NCI-H748 (cell line): ENCODE measurements at regions not wholly inside any gene's neighbourhood (a gene's known extent, or its start where the extent isn't known, plus 50 kb on each side); places are given as distances from the start of the nearest gene placed in this dataset.

Source experiments
- DNase-seq: peaks from one replicate; lab custom pipeline; 2025; ENCODE audit not compliant: unreplicated experiment; lab: John Stamatoyannopoulos, UW

DNA sequence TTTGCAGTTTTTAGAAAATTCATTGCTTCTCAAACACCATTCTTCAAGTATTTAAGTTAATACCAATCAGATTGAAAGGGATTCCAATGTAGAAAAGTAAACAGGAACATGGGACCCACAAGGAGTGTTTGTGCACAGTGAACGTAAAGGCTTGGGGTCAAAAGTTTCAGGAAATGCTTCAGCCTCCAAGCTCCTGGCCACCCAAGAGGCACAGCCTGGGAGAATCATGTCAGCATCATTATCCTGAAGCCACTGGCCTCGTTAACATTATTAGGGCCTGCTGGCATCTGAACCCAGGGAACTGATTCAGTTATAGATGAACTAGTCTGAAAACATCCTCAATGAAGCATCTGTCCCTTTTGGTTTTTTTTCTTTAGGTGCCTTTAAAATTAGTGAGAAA lies 122.9 kb downstream of the NXNL2 start:
- no peak for DNase-seq

DNA sequence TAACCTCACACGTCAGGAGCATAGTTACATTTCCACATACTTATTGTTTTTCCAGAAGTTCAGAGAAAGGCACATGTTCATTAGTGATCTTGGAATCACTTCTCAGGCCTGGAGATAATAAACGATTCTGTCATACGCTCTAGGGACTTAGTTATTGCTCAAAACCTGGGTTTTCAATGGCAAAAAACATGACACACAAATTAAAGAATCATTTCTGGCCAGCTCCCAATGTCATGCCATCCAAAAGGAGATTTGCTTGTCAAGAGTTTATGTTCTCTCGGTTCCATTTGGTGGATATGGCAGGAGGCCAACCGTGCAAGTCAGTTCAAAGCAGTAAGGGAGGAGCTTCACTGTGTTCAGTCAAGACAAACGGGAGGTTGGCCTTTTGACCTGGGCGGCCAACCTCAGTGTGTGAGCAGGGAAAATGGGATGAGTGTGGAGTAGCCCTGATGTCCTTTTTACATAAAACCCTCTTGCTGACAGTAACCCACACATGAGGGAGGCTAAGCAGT lies 123.4 kb downstream of the NXNL2 start:
- no peak for DNase-seq

GRCh38 chr9:88659126-88659525 lies 124.1 kb downstream of the NXNL2 start:
- no peak for DNase-seq

- DNase-seq: peak; percentile 51
Observed at GRCh38 chr9:88660611-88661010, 125.6 kb downstream of the NXNL2 start.

DNA sequence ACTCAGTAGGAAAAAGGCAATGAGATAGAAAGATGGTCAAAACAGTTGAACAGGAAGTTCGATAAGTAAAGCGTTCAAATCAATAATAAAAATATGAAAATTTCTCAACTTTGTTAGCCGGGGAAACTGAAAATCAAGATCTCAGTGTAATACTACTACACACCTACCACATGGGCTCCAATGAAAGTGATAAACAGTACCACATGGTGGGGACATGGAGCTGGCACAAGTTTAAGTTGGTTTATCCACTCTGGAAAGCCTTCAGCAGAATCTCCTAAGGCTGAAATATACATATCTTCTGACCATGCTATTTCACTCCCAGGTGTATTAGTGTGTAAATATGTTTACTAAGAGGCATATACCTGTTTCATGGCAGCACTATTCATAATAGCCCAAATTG lies 126.8 kb downstream of the NXNL2 start:
- no peak for DNase-seq

GRCh38 chr9:88663771-88664419 lies 128.9 kb downstream of the NXNL2 start:
- no peak for DNase-seq

- no peak for DNase-seq
Observed at GRCh38 chr9:88664773-88665172, 129.8 kb downstream of the NXNL2 start.

GRCh38 chr9:88672874-88673689 lies 138.1 kb downstream of the NXNL2 start:
- peak; percentile 9 for DNase-seq

DNA sequence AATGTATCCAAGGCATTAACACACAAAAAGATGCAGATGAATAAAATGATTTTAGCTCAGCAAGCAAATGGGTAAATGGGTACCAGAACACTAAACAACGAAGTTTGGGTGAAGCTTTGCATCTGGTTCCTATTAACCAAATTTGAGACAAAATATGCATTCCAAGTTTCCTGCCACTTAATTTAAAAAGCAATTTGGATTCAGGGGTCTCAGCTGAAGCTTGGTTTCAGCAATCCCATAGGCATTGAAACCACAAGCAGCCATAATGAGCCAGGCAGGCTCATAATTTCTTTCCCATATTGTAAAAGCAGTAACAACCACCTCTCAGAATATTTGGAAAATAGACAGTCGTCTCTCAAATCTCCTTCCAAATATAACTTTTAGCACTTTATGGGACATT lies 138.9 kb downstream of the NXNL2 start:
- DNase-seq: no peak

DNA sequence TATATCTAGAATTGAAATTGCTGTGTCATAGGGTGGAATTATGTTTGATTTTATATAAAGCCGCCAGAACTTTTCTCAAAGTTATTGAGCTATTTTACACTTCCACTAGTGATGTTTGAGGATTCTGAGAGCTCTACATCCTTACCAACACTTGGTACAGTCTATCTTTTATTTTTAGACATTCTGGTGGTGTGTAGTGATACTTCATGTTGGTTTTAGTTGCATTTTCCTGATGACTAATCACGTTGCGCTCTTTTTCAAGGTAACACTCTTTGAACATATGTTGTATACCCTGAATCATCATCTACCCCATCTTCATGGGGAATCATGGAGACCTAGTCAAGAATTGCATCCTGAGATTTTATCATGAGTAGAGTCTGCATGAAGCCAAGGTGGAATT lies 141.7 kb downstream of the NXNL2 start:
- DNase-seq: no peak

DNA sequence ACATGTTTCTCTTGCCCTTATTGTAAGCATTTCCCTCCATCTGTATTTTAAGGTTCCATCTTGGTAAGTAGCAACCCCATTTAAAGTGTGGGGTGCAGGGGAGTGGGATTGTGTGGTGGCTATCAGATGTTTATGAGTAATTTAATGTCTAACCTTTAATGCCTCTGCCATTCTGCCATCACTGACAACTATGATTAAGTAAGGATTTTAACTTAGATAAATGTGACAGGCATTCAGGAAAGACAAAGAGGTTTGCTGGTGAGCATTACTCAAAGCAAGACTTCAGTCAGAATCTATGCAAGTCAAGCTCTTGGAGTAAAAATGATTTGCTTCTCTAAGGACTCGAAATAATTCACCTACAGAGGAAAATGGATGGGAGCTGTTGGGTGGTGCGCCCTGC lies 143.0 kb downstream of the NXNL2 start:
- DNase-seq: no peak

- DNase-seq: no peak
Observed at GRCh38 chr9:88678431-88678830, 143.5 kb downstream of the NXNL2 start.

- DNase-seq: no peak
Observed at GRCh38 chr9:88680041-88680440, 145.1 kb downstream of the NXNL2 start.

GRCh38 chr9:88680505-88681160 lies 145.7 kb downstream of the NXNL2 start:
- DNase-seq: no peak

- no peak for DNase-seq
Observed at GRCh38 chr9:88681434-88681833, 146.5 kb downstream of the NXNL2 start.

- no peak for DNase-seq
Observed at GRCh38 chr9:88682431-88682831, 147.5 kb downstream of the NXNL2 start.

GRCh38 chr9:88684046-88684445 lies 149.1 kb downstream of the NXNL2 start:
- no peak for DNase-seq

DNA sequence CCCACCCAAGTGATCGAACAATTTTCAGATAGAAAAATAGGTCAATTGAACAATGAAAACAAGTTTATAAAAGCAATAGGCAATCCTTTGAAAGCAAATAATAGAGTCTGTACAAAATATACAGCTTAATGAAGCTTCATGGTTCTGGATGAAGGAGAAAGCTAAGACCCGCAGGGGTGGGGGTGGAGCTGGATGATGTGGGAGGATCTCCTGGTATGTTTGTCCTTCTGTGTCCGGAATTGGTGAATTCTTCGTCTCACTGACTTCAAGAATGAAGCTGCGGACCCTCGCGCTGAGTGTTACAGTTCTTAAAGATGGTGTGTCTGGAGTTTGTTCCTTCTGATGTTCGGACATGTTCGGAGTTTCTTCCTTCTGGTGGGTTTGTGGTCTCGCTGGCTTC lies 149.9 kb downstream of the NXNL2 start:
- DNase-seq: no peak

DNA sequence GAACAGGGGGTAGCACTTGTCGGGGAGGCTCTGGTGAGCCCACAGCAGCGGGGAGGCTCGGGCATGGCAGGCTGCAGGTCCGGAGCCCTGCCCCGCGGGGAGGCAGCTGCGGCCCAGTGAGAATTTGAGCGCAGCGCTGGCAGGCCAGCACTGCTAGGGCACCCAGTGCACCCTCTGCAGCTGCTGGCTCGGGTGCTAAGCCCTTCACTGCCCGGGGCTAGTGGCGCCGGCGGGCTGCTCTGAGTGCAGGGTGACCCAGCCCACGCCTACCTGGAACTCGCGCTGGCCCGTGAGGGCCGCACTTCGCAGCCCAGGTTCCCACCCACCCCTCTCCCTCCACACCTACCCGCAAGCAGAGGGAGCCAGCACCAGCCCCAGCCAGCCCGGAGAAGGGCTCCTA lies 151.0 kb downstream of the NXNL2 start:
- no peak for DNase-seq

DNA sequence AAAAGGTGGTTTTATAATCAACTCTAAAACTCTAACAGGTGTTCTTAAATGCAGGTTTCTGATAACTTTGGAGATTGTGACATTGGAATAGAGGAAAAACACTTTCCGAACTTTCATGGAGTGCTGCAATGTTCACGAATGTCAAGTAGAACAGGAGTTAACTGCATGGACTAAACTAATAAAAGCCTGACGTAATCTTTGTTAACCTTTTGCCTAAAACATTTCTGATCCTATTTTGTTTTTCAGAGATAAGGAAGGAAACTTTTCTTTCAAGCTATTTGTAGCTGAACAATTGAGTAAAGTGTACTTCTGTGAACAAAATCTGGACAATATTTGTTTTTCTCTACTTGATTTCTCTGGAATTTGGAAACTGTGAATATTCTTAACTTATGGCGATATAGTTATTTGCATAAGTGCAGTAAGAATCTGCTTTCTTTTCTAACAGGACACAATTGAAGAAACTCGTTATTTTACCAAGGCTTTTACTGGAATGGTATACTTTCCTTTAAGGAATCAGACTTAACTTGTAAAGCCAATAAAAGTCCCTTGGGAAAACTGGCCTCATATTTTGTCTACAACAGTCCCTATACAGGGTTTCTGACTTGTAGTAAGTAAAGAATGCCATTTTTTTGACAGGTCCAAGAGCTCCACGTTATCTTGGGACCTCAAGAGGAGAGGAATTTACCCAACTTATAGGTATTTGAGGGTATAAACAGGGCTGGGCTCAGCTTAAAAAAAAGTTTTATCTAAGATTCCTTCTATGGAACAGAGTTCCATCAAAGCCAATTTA lies 154.7 kb downstream of the NXNL2 start:
- no peak for DNase-seq

- DNase-seq: no peak
Observed at GRCh38 chr9:88690628-88691027, 155.7 kb downstream of the NXNL2 start.
